ENCODE measurements at regions not wholly inside any gene's neighbourhood (a gene's known extent, or its start where the extent isn't known, plus 50 kb on each side); places are given as distances from the start of the nearest gene placed in this dataset.

GRCh38 chr10:111822661-111823060 is 360.9 kb downstream of the GPAM start:
- H3K9me3 ChIP-seq (replicated peaks; ENCODE audit: control insufficient read depth, insufficient read depth, low read length) = peaks cover 4% of the 10 kb centered on the region
- BruUV-seq (replicated peaks) = no TSS peak

DNA sequence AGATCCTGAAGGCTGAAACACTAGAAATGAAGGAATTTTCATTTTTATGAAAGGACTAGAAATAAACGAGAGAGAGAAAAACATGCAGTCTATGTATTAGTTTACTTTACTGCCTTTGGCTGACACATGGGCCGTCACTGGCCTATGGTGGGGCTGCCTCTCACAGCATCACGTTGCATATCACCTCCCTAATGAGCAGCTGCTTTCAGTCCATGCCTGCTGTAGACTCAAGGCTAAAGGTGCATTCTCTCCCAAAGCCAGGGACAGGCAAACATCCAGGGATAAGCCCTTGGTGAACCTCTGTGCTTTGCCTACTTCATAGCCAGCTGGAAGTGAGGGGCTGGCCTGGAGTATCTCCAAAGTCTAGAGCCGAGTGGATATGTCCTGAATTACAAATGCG is 359.4 kb downstream of the GPAM start:
- no peak for DNase-seq (ENCODE audit: low read depth, low spot score)
- Histone ChIP-seq H3K36me3 (ENCODE audit: control insufficient read depth in 2 of 2, extremely low read depth in 1 of 2, insufficient read depth in 2 of 2, low read length in 2 of 2) (no peaks in the 10 kb centered on the region), H3K27me3 (ENCODE audit: control insufficient read depth in 2 of 2, insufficient read depth in 2 of 2, low read length in 2 of 2) (no peaks in the 10 kb centered on the region), H4K20me1 (replicated peaks; ENCODE audit: control insufficient read depth, extremely low read depth, insufficient read depth, low read length) (no peaks in the 10 kb centered on the region), H3K4me2 (ENCODE audit: insufficient read depth, low read length) (no peak overlapping the region), H3K4me3 (replicated peaks in 1 of 3; ENCODE audit: insufficient read depth in 1 of 3, low read depth in 1 of 3, low read length in 3 of 3) (no peak overlapping the region), H3K9me3 (replicated peaks; ENCODE audit: control insufficient read depth, insufficient read depth, low read length) (peaks cover 4% of the 10 kb centered on the region), H3K79me2 (ENCODE audit: control insufficient read depth, insufficient read depth, low read length) (no peaks in the 10 kb centered on the region), H3K9me1 (replicated peaks; ENCODE audit: control insufficient read depth, extremely low read depth, insufficient read depth, low read length) (no peaks in the 10 kb centered on the region), H2AFZ (ENCODE audit: low read depth, low read length) (no peak overlapping the region), H3K4me1 (ENCODE audit: control insufficient read depth, extremely low read depth, insufficient read depth, low read length) (no peaks in the 10 kb centered on the region), H3K27ac (ENCODE audit: insufficient read depth, low read depth, low read length) (no peak overlapping the region), H3K9ac (replicated peaks; ENCODE audit: extremely low read depth, insufficient read depth, low read length) (no peak overlapping the region)
- TF ChIP-seq JUN (IDR thresholded peaks at IDR 0.05; ENCODE audit: borderline replicate concordance, insufficient read depth, insufficient read length, low read depth) = no peak
- dilution Hi-C loops (cut with MboI; ENCODE audit: extremely low pct_ligation_motif_present, low sequenced_read_pairs) (no loop called here), intact Hi-C loops (cut with micrococcal nuclease) (no loop called here)
- POLR2A ChIA-PET = no interaction called here
- no peak for FAIRE-seq
- CTCF ChIA-PET = no interaction called here
- no TSS peak for BruUV-seq (replicated peaks)

More at GRCh38 chr10:111822661-111823060, 360.9 kb downstream of the GPAM start:
- H3K27ac ChIP-seq (ENCODE audit: insufficient read depth, low read depth, low read length) = no peak overlapping the region
- ChIA-PET POLR2A (no interaction called here), CTCF (no interaction called here)
- H3K79me2 ChIP-seq (ENCODE audit: control insufficient read depth, insufficient read depth, low read length) = no peaks in the 10 kb centered on the region
- H3K4me3 ChIP-seq (replicated peaks in 1 of 3; ENCODE audit: insufficient read depth in 1 of 3, low read depth in 1 of 3, low read length in 3 of 3) = no peak overlapping the region
- no peaks in the 10 kb centered on the region for H4K20me1 ChIP-seq (replicated peaks; ENCODE audit: control insufficient read depth, extremely low read depth, insufficient read depth, low read length)
- no peak overlapping the region for H2AFZ ChIP-seq (ENCODE audit: low read depth, low read length)
- no peak for FAIRE-seq
- DNase-seq (ENCODE audit: low read depth, low spot score) = no peak
- H3K9me1 ChIP-seq (replicated peaks; ENCODE audit: control insufficient read depth, extremely low read depth, insufficient read depth, low read length) = no peaks in the 10 kb centered on the region
- H3K4me2 ChIP-seq (ENCODE audit: insufficient read depth, low read length) = no peak overlapping the region
- intact Hi-C loops (cut with micrococcal nuclease) (no loop called here), dilution Hi-C loops (cut with MboI; ENCODE audit: extremely low pct_ligation_motif_present, low sequenced_read_pairs) (no loop called here)
- H3K36me3 ChIP-seq (ENCODE audit: control insufficient read depth in 2 of 2, extremely low read depth in 1 of 2, insufficient read depth in 2 of 2, low read length in 2 of 2) = no peaks in the 10 kb centered on the region
- TF ChIP-seq EZH2 (IDR thresholded peaks at IDR 0.05; ENCODE audit: borderline replicate concordance, low read depth, low read length, severe bottlenecking) = no peak
- no peaks in the 10 kb centered on the region for H3K4me1 ChIP-seq (ENCODE audit: control insufficient read depth, extremely low read depth, insufficient read depth, low read length)
- no peaks in the 10 kb centered on the region for H3K27me3 ChIP-seq (ENCODE audit: control insufficient read depth in 2 of 2, insufficient read depth in 2 of 2, low read length in 2 of 2)
- no peak overlapping the region for H3K9ac ChIP-seq (replicated peaks; ENCODE audit: extremely low read depth, insufficient read depth, low read length)

Data from endothelial cell of umbilical vein (primary cell).